ENCODE measurements at regions not wholly inside any gene's neighbourhood (a gene's known extent, or its start where the extent isn't known, plus 50 kb on each side); places are given as distances from the start of the nearest gene placed in this dataset.

- Mint-ChIP-seq H3K36me3 (no peaks in the 10 kb centered on the region), H3K4me3 (no peak overlapping the region), H3K9me3 (no peaks in the 10 kb centered on the region), H3K27me3 (peaks cover 2 to 4% of the 10 kb centered on the region in 2 donors), H3K27ac (no peak overlapping the region), H3K4me1 (no peaks in the 10 kb centered on the region)
- no peaks in the 10 kb centered on the region for H3K9me3 ChIP-seq (ENCODE audit: low read length)
- POLR2A ChIA-PET, result no interaction called here
- H3K27me3 ChIP-seq (ENCODE audit: insufficient read depth, low read length, poor library complexity, severe bottlenecking), result no peaks in the 10 kb centered on the region
- DNase-seq, result peak in 1 of 5 donors; percentile 15
- CTCF ChIA-PET, result no interaction called here
- H3K36me3 ChIP-seq (ENCODE audit: insufficient read depth, low read length), result no peaks in the 10 kb centered on the region
- no peak overlapping the region for H3K4me3 ChIP-seq (ENCODE audit: low read length)
- no peaks in the 10 kb centered on the region for H3K4me1 ChIP-seq (ENCODE audit: insufficient read depth, low read length)
- H3K27ac ChIP-seq (ENCODE audit: low read depth, low read length), result no peak overlapping the region
Measured at GRCh38 chr10:42975005-42975493, 101.8 kb upstream of the RET start.

- H3K9me3 ChIP-seq (ENCODE audit: low read length), result no peaks in the 10 kb centered on the region
- Mint-ChIP-seq H3K9me3 (no peaks in the 10 kb centered on the region), H3K27me3 (peaks cover 2 to 4% of the 10 kb centered on the region in 2 donors), H3K36me3 (no peaks in the 10 kb centered on the region), H3K4me1 (no peaks in the 10 kb centered on the region), H3K4me3 (no peak overlapping the region), H3K27ac (no peak overlapping the region)
- H3K27me3 ChIP-seq (ENCODE audit: insufficient read depth, low read length, poor library complexity, severe bottlenecking), result no peaks in the 10 kb centered on the region
- POLR2A ChIA-PET, result no interaction called here
- CTCF ChIA-PET, result no interaction called here
- no peaks in the 10 kb centered on the region for H3K4me1 ChIP-seq (ENCODE audit: insufficient read depth, low read length)
- no peak overlapping the region for H3K27ac ChIP-seq (ENCODE audit: low read depth, low read length)
- no peak for DNase-seq
- H3K36me3 ChIP-seq (ENCODE audit: insufficient read depth, low read length), result no peaks in the 10 kb centered on the region
- no peak overlapping the region for H3K4me3 ChIP-seq (ENCODE audit: low read length)
Measured at GRCh38 chr10:42975558-42976340, 101.1 kb upstream of the RET start.

GRCh38 chr10:42976351-42977031 is 100.4 kb upstream of the RET start:
- Mint-ChIP-seq H3K4me1 (no peaks in the 10 kb centered on the region), H3K27ac (no peak overlapping the region), H3K4me3 (no peak overlapping the region), H3K36me3 (no peaks in the 10 kb centered on the region), H3K9me3 (no peaks in the 10 kb centered on the region), H3K27me3 (peaks cover 2 to 4% of the 10 kb centered on the region in 2 donors)
- no peak for DNase-seq
- CTCF ChIA-PET, result no interaction called here
- Histone ChIP-seq H3K9me3 (ENCODE audit: low read length) (no peaks in the 10 kb centered on the region), H3K36me3 (ENCODE audit: insufficient read depth, low read length) (no peaks in the 10 kb centered on the region), H3K27ac (ENCODE audit: low read depth, low read length) (no peak overlapping the region), H3K4me3 (ENCODE audit: low read length) (no peak overlapping the region), H3K27me3 (ENCODE audit: insufficient read depth, low read length, poor library complexity, severe bottlenecking) (no peaks in the 10 kb centered on the region), H3K4me1 (ENCODE audit: insufficient read depth, low read length) (no peaks in the 10 kb centered on the region)
- POLR2A ChIA-PET, result no interaction called here

GRCh38 chr10:42977032-42977416 is 99.8 kb upstream of the RET start:
- no peaks in the 10 kb centered on the region for H3K36me3 Mint-ChIP-seq
- H3K36me3 ChIP-seq (ENCODE audit: insufficient read depth, low read length), result no peaks in the 10 kb centered on the region
- H3K4me3 Mint-ChIP-seq, result no peak overlapping the region

GRCh38 chr10:42979181-42979580 is 97.7 kb upstream of the RET start:
- Histone ChIP-seq H3K27me3 (ENCODE audit: insufficient read depth, low read length, poor library complexity, severe bottlenecking) (no peaks in the 10 kb centered on the region), H3K4me1 (ENCODE audit: insufficient read depth, low read length) (no peaks in the 10 kb centered on the region), H3K36me3 (ENCODE audit: insufficient read depth, low read length) (no peaks in the 10 kb centered on the region), H3K4me3 (ENCODE audit: low read length) (no peak overlapping the region), H3K9me3 (ENCODE audit: low read length) (no peaks in the 10 kb centered on the region), H3K27ac (ENCODE audit: low read depth, low read length) (no peak overlapping the region)
- Mint-ChIP-seq H3K4me3 (no peak overlapping the region), H3K27me3 (peaks cover 0 to 2% of the 10 kb centered on the region in 2 donors), H3K4me1 (no peaks in the 10 kb centered on the region), H3K36me3 (no peaks in the 10 kb centered on the region), H3K9me3 (no peaks in the 10 kb centered on the region), H3K27ac (no peak overlapping the region)
- POLR2A ChIA-PET, result no interaction called here
- peak in 1 of 5 donors; percentile 26 for DNase-seq
- CTCF ChIA-PET, result no interaction called here

More at GRCh38 chr10:42977032-42977416, 99.8 kb upstream of the RET start:
- Histone ChIP-seq H3K9me3 (ENCODE audit: low read length) (no peaks in the 10 kb centered on the region), H3K27me3 (ENCODE audit: insufficient read depth, low read length, poor library complexity, severe bottlenecking) (no peaks in the 10 kb centered on the region), H3K27ac (ENCODE audit: low read depth, low read length) (no peak overlapping the region), H3K4me1 (ENCODE audit: insufficient read depth, low read length) (no peaks in the 10 kb centered on the region), H3K4me3 (ENCODE audit: low read length) (no peak overlapping the region)
- ChIA-PET CTCF (no interaction called here), POLR2A (no interaction called here)
- no peak for DNase-seq
- no peaks in the 10 kb centered on the region for H3K4me1 Mint-ChIP-seq
- no peak overlapping the region for H3K27ac Mint-ChIP-seq
- H3K27me3 Mint-ChIP-seq, result peaks cover 2 to 3% of the 10 kb centered on the region in 2 donors
- H3K9me3 Mint-ChIP-seq, result no peaks in the 10 kb centered on the region

- no peak overlapping the region for H3K27ac Mint-ChIP-seq
- DNase-seq, result peak in 1 of 5 donors; percentile 25
- CTCF ChIA-PET, result no interaction called here
Measured at GRCh38 chr10:42979721-42980467, 97.0 kb upstream of the RET start.

GRCh38 chr10:42980553-42981357 is 96.1 kb upstream of the RET start:
- peak in 1 of 5 donors; percentile 0 for DNase-seq
- no peak overlapping the region for H3K4me3 ChIP-seq (ENCODE audit: low read length)
- no peaks in the 10 kb centered on the region for H3K9me3 Mint-ChIP-seq
- no peaks in the 10 kb centered on the region for H3K4me1 Mint-ChIP-seq
- H3K27ac Mint-ChIP-seq, result no peak overlapping the region
- H3K36me3 Mint-ChIP-seq, result no peaks in the 10 kb centered on the region
- peak overlapping the region in 1 of 7 donors; percentile 54 for H3K4me3 Mint-ChIP-seq
- ChIA-PET POLR2A (no interaction called here), CTCF (no interaction called here)
- H3K27me3 ChIP-seq (ENCODE audit: insufficient read depth, low read length, poor library complexity, severe bottlenecking), result no peaks in the 10 kb centered on the region
- peaks cover 0 to 2% of the 10 kb centered on the region in 2 donors for H3K27me3 Mint-ChIP-seq
- H3K9me3 ChIP-seq (ENCODE audit: low read length), result no peaks in the 10 kb centered on the region
- no peaks in the 10 kb centered on the region for H3K36me3 ChIP-seq (ENCODE audit: insufficient read depth, low read length)
- H3K27ac ChIP-seq (ENCODE audit: low read depth, low read length), result no peak overlapping the region
- H3K4me1 ChIP-seq (ENCODE audit: insufficient read depth, low read length), result no peaks in the 10 kb centered on the region

More at GRCh38 chr10:42979721-42980467, 97.0 kb upstream of the RET start:
- Histone ChIP-seq H3K4me3 (ENCODE audit: low read length) (no peak overlapping the region), H3K4me1 (ENCODE audit: insufficient read depth, low read length) (no peaks in the 10 kb centered on the region), H3K36me3 (ENCODE audit: insufficient read depth, low read length) (no peaks in the 10 kb centered on the region), H3K27ac (ENCODE audit: low read depth, low read length) (no peak overlapping the region), H3K27me3 (ENCODE audit: insufficient read depth, low read length, poor library complexity, severe bottlenecking) (no peaks in the 10 kb centered on the region), H3K9me3 (ENCODE audit: low read length) (no peaks in the 10 kb centered on the region)
- H3K9me3 Mint-ChIP-seq, result no peaks in the 10 kb centered on the region
- no peaks in the 10 kb centered on the region for H3K4me1 Mint-ChIP-seq
- H3K36me3 Mint-ChIP-seq, result no peaks in the 10 kb centered on the region
- POLR2A ChIA-PET, result no interaction called here
- H3K27me3 Mint-ChIP-seq, result peaks cover 0 to 2% of the 10 kb centered on the region in 2 donors
- no peak overlapping the region for H3K4me3 Mint-ChIP-seq
